GM13976 (cell line): ENCODE measurements at regions not wholly inside any gene's neighbourhood (a gene's known extent, or its start where the extent isn't known, plus 50 kb on each side); places are given as distances from the start of the nearest gene placed in this dataset.
A peak's percentile ranks its signal among the peaks of the same experiment; 100 is the strongest.

Experiments
- DNase-seq: peaks from one replicate; pipeline ENCODE4 v3.0.0; 2012; ENCODE audit warnings: low spot score
- in situ Hi-C: fragments of 300-500 bp; cut with MboI; formaldehyde crosslinking; loops from one replicate; pipeline ENCODE4 v1.12.0; 2022; ENCODE audit warnings: low sequenced_read_pairs, mixed read lengths, inconsistent platforms; ENCODE audit not compliant: unreplicated experiment
- TF ChIP-seq, protein P1 (sequence below): IDR thresholded peaks from 2 replicates; pipeline ENCODE4 v1.5.1; 2012; ENCODE audit warnings: borderline replicate concordance, mild to moderate bottlenecking; ENCODE audit not compliant: insufficient read depth; ENCODE audit errors: extremely low read depth, missing control alignments, control extremely low read depth

DNA sequence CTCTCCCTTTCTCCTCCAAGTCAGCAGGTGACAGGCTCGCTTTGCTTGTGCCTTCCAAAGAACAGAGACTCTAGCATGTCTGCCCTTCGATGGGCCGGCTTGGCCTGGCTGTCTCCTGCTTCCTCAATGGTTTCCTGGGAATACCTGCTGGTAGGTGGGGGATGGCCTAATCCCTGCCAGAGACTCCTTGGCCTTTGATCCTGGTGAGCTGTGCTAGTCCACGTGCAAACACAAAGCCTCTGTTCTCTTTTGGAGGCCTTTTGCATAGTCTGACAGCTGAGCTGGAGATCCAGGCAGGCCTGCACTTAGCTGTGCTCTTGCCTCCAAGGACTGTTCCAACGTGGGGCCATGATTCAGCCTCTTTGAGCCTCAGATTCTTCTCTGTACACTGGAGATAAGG is 67.6 kb downstream of the ARL4C start:
- DNase-seq, result no peak
- TF ChIP-seq, protein P1, sequence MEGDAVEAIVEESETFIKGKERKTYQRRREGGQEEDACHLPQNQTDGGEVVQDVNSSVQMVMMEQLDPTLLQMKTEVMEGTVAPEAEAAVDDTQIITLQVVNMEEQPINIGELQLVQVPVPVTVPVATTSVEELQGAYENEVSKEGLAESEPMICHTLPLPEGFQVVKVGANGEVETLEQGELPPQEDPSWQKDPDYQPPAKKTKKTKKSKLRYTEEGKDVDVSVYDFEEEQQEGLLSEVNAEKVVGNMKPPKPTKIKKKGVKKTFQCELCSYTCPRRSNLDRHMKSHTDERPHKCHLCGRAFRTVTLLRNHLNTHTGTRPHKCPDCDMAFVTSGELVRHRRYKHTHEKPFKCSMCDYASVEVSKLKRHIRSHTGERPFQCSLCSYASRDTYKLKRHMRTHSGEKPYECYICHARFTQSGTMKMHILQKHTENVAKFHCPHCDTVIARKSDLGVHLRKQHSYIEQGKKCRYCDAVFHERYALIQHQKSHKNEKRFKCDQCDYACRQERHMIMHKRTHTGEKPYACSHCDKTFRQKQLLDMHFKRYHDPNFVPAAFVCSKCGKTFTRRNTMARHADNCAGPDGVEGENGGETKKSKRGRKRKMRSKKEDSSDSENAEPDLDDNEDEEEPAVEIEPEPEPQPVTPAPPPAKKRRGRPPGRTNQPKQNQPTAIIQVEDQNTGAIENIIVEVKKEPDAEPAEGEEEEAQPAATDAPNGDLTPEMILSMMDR, result no peak
- in situ Hi-C loops, result no loop called here

DNA sequence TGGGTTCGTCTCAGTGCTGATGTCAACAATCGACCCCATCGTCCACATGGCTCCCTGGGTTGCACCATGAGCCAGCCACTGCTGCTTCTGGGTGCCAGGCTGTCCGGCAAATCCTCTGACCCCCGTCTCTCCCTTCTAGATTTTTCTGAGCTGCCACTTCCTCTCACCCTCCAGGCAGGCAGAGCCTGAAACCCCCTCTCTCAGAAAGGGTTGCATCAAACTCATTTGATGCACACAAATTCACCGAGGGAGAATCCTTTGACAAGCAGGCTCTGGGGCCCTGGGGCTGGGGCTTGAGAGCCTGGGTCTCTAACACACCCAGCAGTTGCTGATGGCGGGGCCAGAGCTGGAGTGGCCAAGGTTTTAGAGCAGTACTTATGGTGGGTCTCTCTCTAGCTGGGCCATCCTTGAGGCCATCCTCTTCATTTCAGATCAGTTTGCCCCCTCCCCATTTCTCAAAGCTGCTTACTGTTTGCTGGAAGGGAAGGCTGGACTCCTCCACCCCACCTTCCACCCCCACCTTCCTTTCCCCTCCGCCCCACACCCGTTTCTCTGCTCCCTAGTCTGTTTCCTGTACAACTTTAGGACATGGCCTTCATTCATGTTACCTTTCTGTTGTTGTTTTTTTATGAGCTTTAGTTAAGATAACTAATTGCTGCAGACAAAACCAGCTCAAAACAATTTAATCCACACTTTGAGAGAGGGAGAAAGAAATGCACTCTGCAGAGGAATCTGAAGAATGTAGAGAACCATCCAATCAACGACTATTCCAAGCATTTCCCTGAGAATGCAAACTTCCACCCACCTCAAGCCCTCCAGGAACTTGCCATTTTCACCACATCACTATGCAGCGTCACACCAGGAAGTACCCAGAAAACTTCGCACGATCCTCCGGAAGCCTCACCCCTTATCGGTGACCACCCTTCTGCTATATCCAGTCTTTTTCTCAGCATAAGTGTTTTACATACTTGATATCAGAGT is 69.5 kb downstream of the ARL4C start:
- no peak for DNase-seq
- in situ Hi-C loops, result no loop called here
- TF ChIP-seq, protein P1, result no peak

DNA sequence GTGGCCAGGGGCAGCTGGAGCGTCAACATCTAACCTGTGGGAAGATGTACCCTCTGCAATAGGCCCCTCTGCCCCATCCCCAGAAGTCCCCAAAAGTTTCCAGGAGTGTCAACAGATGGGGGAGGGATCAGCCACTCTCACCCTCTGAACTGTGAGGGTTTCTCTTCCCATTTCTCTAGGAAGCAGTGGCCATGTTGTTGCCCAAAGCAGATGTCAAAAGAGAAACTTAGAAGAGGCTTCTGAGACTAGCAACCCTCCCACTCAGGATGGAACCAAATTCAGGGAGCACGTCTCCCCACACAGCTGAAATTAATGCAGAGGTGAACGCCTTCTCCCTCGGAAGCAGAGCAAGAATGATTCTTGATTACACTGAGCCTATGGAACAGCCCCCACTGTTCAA is 70.3 kb downstream of the ARL4C start:
- DNase-seq, result peak; percentile 43
- in situ Hi-C loops, result no loop called here
- TF ChIP-seq, protein P1, result no peak

- no peak for DNase-seq
- TF ChIP-seq, protein P1, result no peak
- in situ Hi-C loops, result no loop called here
Observed at GRCh38 chr2:234425639-234426603, 71.0 kb downstream of the ARL4C start.

DNA sequence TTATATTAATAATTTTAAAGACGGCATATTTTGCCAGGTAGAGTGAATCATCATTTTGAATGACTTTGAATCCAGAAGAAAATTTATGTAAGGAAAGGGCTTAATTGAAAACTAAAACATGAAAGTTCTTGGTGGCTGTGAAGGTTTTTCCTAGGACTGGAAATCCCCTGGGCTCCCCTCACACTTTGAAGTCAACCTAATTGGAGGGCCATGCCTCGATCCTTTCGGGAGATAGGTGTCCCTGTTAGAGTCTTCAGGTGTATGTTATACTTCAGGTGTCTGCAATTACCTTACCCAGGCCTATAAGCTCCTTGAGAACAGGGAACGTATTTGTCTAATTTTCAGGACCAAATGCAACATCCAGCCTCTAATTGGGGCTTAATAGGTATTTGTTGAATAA is 73.0 kb downstream of the ARL4C start:
- in situ Hi-C loops, result no loop called here
- no peak for DNase-seq
- TF ChIP-seq, protein P1, result no peak

- in situ Hi-C loops, result no loop called here
- TF ChIP-seq, protein P1, result no peak
- no peak for DNase-seq
Observed at GRCh38 chr2:234422981-234423431, 73.9 kb downstream of the ARL4C start.
